ENCODE measurements at regions not wholly inside any gene's neighbourhood (a gene's known extent, or its start where the extent isn't known, plus 50 kb on each side); places are given as distances from the start of the nearest gene placed in this dataset.
"Not testable (repeated sequence)": the region's sequence is repeated elsewhere in the genome, so short reads cannot be mapped to it uniquely, and the experiment has no call there.

DNA sequence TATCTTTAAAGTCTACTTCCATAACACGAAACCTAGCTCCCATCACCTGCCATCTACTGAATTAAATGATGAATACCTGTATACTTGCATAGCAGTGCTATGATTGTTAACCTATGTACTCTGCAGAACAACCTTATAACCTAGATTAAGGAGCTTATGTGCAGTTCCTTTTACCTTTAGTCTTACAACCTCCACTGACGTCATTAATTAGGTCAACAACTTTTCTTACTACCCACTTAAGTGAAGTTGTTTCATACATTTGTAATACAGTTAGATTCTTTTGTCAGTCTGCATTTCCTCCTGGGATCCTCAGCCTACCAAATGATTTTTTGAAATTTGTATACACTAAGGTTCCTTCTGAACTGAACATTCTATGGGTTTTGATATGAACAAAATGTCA, 1082.3 kb downstream of the SUCLG1 start:
- no peak overlapping the region for H3K27ac ChIP-seq
- TF ChIP-seq, protein P1, sequence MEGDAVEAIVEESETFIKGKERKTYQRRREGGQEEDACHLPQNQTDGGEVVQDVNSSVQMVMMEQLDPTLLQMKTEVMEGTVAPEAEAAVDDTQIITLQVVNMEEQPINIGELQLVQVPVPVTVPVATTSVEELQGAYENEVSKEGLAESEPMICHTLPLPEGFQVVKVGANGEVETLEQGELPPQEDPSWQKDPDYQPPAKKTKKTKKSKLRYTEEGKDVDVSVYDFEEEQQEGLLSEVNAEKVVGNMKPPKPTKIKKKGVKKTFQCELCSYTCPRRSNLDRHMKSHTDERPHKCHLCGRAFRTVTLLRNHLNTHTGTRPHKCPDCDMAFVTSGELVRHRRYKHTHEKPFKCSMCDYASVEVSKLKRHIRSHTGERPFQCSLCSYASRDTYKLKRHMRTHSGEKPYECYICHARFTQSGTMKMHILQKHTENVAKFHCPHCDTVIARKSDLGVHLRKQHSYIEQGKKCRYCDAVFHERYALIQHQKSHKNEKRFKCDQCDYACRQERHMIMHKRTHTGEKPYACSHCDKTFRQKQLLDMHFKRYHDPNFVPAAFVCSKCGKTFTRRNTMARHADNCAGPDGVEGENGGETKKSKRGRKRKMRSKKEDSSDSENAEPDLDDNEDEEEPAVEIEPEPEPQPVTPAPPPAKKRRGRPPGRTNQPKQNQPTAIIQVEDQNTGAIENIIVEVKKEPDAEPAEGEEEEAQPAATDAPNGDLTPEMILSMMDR (conservative IDR thresholded peaks at IDR 0.05) = no peak

DNA sequence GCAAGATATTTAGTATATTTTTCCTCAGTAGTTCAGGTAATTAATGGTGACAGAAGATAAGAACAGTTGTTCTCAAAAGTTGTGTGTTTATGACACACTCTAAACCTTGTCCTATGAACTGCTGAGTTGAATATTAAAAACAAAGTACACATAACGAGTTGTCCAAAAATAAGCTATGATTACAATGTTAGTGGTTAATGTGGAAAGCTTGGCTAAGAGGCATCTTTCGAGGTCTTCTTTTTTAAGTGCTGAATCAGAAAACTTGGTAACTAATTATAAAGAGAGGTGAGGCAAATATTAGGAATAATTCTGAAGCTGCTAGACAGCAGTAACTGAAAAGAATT, 1088.7 kb downstream of the SUCLG1 start:
- TF ChIP-seq, protein P1 (conservative IDR thresholded peaks at IDR 0.05) = no peak
- H3K27ac ChIP-seq = no peak overlapping the region

DNA sequence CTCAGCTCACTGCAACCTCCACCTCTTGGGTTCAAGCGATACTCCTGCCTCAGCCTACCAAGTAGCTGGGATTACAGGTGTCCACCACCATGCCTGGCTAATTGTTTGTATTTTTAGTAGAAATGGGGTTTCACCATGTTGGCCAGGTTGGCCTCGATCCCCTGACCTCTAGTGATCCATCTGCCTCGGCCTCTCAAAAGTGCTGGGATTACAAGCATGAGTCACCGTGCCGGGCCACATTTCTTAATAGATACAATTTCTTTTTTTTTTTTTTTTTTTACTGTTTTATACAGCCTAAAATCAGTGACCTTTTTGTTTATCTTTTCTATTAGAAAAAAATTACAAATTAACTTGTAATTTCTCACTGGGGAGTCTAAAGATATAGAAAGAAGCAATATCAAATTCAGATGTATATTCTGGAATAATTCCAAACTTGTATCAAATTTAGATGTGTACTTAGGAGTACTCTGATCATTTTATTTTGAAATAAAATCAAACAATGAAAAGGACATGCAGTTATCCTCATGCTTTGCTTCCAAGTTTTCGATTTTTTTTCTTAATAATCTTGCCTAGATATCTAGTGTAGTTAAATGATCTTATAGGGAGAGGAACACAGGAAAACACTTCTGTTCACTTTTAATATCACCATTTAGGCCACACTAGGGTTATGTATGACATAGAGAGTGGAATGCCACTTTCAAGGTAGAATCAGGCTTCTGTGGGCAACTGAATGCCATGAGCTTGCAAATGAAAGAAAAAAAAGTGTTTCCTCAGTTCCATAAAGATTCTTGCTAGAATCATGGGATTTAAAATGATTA, 1089.3 kb downstream of the SUCLG1 start:
- H3K27ac ChIP-seq = no peak overlapping the region
- TF ChIP-seq, protein P1 (conservative IDR thresholded peaks at IDR 0.05) = no peak

DNA sequence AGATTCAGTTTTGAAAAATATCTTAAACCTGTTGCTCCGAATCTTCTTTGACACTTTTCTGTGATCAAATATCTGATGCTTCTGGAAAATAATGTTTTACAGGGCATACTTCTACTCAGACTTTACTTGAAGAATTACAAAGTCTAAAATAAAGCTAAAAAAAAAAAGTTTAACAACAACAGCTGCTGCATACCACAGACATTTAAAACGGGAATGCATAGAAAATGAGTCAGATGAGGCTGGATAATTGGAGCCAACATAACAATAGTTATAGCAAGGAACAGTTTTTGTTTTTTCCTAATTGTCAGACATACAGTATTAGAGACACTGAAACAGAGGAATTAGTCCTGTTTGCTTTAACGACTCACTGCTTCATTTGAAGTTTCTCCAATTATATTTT, 1090.2 kb downstream of the SUCLG1 start:
- H3K27ac ChIP-seq = no peak overlapping the region
- TF ChIP-seq, protein P1 (conservative IDR thresholded peaks at IDR 0.05) = no peak

DNA sequence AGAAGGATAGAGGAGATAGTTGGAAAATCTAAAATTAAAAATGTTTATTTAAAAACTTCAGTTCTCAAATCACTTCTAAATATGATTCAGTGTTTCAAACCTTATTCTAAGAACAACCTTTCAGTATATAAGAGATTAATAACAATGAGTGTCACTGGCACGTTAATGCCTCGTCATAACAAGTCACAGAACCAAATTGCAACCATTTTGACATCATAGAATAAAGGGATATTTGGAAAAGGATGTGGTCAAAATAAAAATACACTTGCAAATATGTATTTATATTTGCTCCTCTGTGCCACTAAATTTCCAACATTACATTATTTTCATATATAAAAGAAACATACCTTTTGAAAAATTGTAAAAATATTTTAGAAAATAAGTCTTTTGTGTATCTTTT, 1090.6 kb downstream of the SUCLG1 start:
- TF ChIP-seq, protein P1 (conservative IDR thresholded peaks at IDR 0.05) = no peak
- H3K27ac ChIP-seq = no peak overlapping the region

DNA sequence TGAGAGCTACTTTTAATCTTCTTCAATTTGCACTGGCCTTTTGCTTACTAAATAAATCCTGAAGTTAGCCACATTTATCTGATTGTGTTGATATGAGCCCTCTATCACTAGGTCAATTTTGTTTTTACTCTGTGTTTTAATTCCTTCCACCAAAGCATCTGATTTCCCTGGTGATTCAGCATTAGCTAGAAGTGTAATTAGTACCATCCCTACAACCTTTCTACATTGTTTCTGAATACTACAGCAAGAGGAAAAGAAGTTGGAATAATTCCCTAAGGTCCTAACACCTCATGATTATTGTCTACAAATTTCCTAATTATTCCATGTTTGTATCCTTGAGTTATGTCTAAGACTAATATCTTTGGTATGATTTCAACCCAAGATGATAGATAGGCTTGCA, 1093.6 kb downstream of the SUCLG1 start:
- no peak overlapping the region for H3K27ac ChIP-seq
- TF ChIP-seq, protein P1 (conservative IDR thresholded peaks at IDR 0.05) = no peak

DNA sequence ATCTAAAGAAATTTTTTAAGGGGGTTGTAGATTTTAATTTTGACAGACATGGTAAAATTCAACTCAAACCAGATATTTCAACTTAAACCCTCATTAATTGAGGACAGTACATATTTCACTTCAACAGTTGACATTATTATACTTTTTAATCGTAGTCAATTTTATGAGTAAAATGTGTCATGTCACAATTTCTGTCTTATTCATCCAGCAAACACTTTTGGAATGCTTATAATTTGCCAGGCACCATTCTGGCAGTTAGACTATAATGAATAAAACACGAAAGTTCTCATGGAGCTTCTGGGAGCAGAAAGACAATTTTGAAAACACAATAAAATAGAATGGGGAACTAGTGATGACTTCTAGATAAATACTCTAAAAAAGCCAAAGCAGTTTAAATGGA, 1094.8 kb downstream of the SUCLG1 start:
- no peak overlapping the region for H3K27ac ChIP-seq
- TF ChIP-seq, protein P1 (conservative IDR thresholded peaks at IDR 0.05) = no peak

GRCh38 chr2:83363138-83363537, 1095.9 kb downstream of the SUCLG1 start:
- H3K27ac ChIP-seq = not testable (repeated sequence)

Data from VCaP (cell line).